HG02798 (cell line): ENCODE measurements at regions not wholly inside any gene's neighbourhood (a gene's known extent, or its start where the extent isn't known, plus 50 kb on each side); places are given as distances from the start of the nearest gene placed in this dataset.

ENCODE experiments used
- ATAC-seq: cut with Tn5 transposase; IDR thresholded peaks from one replicate; pipeline ENCODE4 v1.9.1; 2021; ENCODE audit warnings: mild to moderate bottlenecking; ENCODE audit not compliant: unreplicated experiment, poor library complexity

DNA sequence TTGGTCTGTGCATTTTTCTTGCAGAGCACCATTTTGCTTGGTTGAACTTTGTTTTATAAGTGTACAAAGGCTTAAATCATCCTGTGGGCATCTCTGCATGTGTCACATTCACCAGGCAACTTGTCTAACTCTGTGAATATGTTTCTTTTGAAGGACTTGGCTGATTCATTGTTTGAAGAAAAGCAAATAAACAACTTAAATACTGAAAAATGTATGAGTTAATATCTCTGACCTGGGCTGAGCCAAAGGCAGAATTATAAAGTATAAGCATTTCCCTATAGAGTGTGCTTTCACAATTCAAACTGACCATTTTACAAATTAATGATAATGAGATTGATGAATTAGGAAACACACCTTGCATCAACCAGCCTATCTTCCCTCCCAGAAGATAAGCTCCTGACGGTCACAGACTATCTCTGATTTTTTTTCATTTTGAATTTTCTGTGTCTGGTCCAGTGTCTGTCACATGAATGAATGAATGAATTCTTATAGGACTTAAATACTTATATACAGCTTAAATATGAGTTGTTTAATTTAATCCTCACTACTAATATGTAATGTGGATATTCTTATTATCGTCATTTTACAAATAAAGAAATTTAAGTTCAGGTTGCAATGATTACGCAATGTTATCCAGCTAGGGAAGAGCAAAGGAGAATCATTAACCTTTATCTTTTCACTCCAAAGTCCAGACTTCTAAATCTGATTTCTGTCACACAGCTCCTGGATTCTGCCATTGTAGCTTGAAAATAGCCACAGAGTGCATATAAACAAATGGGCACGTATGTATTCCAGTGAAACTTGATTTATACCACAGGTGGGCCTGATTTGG is 182.0 kb upstream of the PHYHIPL start:
- ATAC-seq: no peak

DNA sequence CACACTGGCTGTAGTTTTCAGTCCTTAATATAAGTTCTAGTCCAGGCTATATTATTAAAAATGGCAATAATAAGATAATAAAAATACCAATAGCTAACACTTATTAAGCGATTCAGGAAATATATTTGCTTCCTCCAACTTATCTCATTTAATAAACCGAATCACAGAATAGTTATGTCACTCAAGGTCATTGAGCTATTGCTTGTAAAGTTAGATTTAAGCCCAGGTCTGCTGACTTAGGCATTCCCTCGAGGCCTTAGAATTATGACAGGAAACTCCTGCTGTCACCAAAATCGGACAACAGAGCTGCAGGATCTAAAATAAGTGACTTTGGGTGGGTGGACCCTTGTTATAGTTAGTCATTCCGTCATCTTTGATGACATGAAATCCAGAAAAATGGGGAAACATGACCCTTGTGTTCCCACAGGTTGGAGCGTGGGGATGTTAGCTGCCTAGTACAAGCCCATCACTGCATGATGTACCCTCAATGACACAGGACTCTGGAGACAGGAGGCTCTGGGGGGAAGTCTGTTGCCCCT is 181.3 kb upstream of the PHYHIPL start:
- ATAC-seq: no peak

DNA sequence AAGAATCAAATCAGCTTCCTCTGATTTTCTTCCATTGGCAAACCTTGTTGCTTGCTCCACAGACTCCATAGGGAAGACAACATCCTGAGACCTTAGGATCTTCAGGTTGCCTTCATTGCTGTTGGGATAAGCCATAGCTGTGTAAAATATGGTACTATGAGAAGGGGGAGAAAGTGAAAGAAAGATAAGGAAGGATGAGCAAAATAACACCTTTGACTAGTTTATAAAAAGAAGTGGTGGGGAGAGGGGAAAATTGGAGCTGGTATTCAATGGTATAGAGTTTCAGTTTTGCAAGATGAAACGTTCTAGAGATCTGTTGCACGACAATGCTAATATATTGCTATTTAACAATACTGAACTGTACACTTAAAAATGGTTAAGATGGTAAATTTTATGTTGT is 180.4 kb upstream of the PHYHIPL start:
- no peak for ATAC-seq

DNA sequence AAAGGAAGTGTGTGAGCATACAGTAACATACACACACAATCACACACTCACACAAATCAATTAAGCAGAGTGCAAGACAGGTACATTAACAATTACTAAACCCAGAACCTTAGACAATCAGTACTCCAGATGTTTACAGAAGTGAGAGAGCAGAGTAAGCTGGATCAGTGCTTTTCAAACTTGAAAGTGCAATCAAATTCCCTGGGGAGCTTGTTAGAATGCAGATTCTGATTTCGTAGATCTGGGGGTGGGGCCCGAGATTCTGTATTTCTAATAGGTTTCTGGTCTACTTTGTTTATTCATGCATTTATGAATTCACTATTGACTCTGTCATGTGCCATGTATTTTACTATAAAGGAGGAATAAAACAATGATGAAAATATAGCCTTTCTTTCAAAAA is 179.6 kb upstream of the PHYHIPL start:
- ATAC-seq: no peak

DNA sequence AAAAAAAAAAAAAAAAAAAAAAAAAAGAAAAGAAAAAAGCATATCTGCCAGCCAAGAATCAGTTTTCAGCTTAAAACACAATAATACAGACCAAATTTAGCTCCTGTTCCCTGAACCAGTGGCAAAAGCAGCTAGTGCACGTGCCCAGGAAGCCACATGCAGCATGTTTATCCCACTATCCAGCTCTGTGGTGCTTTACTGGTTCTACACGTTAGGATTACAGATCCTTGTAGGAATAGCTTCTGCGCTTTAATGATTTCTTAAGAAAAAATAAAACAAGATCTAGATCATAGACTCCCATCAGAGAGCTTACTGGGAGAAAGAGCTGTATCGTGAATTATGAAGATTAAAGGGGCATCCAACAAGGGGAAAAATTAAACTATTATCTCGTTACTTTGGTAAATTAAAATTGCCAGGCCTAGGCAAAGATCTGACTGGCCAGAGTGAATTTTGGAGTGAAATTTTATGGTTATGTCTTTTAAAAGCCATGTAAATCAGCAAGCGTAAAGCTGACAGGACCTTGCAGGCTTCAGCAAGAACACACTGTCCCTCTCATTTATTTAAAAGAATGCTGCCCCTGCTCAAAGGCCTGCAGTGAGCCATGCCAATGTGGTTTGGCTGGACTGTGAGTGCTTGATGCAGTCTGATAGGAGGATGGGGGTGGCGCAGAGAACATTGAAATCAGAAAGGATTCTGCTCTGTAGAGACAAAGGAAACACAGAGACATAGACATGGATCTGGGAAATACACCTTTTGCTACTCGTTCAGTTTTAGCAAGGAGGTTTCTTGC is 177.3 kb upstream of the PHYHIPL start:
- no peak for ATAC-seq

DNA sequence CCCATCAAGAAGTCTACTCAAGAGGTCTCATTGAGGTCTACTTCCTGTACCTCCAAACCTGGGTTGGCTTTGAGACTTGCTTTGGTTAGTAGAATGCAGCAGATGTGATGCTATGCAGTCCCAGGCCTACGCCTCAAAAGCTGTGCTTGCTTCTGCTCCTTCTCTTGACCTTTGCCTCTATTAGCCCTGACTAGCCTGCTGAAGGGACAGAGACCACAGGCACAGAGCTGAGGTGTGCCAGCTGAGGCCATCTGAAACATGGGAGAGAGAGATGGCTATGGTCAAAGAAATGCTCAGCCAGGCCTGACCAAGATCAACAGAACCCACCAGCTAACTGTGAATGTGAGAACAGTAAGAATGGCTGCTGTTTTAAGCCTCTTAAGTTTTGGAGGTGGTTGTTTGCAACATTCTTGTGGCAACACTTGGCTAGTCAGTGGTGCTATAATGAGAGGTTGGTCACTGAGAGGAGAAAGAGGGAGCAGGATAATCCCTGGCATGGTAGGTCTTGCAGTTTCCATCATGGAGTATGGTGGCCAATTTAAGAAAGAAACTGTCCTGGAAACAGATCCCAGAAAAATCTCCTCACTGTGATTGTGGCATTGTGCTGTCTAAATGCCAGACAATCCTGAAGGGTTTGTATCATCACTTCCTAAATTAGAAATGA is 176.1 kb upstream of the PHYHIPL start:
- no peak for ATAC-seq

DNA sequence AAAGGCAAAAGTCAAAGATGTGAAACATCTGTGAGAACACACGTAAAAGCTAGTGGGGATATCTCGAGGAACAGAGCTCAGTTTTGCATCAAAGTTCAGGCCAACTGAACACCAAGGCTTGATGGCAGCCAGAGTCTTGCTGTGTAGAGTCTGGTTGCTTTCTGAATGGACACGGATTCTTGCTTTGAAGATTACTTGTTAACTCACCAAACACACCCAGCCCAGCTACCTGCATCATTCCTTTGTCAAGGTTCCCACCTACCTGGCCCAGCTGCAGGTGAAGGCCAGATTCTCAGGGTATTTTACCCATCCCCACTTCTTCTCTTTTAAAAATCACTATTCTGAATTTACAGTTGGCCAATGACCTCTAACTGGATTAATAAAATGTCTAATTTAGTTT is 174.4 kb upstream of the PHYHIPL start:
- ATAC-seq: no peak

DNA sequence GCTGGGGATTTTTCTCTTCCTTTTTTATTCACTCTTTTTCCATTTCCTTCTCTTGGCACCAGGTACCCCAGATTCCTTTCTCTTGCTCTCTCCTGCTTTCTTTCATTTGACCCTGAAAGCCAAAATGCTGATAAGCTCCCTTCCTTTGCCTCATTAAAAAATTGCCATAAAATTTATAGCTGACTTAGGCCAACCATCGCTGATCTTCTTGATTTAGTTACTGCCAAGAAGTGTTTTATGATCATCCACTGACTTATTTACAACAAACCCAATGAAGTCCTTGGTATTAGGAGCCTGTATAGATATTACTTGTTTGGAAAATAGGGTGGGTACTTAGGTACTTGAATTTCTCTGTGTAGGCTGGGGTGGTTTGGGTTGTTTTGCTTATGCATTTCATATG is 173.2 kb upstream of the PHYHIPL start:
- no peak for ATAC-seq

DNA sequence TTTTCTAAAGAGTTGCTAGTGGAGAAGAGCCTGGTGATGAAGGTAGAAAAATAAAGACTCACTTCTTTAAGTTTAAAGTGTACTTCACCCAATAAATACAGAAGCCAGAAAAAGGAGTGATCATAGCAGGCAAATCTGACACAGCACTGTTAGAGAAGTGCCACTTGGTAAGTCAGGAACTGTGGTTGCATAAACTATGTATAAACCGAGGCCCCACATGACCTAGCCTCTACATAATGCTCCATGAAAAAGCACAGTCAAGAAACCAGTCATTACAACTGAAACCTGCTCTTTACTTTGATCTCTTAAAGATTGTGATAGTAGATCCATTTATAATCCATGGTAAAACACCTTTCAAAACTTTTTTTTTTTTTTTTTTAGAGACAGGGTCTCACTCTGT is 172.1 kb upstream of the PHYHIPL start:
- ATAC-seq: no peak

DNA sequence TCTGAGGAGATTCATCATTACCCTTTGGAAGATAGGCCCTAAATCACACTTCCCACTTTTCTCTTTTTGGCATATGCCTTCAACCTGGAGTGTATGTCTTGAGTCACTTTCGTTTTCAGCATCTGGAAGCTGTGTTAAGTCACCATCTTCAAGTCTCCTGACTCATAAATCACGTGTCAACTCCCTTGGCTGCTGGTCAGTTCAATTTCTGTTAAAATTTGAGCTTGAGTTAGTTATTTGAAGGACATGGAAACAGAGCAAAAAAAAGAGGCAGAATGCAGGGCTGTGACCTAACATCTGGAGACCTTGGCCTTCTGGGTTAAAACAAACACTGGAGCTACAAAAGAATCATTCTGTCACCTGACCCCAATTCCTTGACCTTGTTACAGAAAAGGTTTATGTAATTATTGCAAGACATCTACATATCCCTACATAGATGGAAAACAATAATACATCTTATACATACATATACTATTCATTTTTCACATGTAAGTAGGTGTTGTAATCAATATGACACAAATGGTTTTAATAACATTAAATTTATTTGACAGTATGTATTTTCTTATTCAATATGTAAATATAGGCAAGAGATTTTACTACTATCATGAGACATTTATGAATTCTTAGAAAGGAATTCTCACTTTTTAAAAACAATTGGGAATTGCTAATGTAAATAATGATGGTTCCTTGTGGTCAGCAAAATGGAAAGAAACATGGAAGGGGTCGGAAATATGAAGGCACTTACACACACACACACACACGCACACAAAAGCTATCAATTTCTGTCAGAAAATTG is 169.7 kb upstream of the PHYHIPL start:
- ATAC-seq: peak; percentile 46

DNA sequence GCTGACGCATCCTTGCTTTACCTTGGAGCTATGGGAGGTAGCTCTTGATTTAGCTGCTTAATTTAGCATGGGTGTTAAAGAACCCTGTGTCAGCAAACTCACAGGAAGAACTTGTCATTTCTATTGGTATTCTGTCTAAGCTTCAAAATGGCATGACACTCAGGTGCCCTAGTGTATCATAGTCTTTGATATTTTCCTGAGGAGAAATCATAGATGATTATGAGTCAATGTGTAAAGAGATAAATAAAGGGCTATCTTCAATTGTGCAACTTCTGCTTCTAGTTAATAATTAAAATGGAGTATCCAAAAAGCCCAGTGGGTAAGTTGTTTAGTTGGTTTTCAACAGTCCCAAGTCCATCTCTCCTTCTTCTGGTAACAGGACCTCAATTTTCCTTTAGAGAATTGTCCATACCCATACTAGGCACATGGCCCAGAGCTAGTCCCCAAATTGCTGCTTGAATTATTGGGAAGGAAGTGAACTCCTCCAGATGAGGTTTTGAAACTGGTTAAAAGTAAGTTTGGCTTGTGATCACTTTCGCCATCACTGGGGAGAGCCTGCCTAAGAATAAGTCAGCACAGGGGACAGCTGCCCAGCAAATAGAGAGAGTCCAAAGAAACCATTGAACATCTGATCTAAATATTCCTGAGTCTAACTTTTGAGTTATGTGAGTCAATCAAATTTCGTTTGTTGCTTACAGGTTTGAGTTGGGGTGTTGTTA is 169.0 kb upstream of the PHYHIPL start:
- ATAC-seq: no peak

DNA sequence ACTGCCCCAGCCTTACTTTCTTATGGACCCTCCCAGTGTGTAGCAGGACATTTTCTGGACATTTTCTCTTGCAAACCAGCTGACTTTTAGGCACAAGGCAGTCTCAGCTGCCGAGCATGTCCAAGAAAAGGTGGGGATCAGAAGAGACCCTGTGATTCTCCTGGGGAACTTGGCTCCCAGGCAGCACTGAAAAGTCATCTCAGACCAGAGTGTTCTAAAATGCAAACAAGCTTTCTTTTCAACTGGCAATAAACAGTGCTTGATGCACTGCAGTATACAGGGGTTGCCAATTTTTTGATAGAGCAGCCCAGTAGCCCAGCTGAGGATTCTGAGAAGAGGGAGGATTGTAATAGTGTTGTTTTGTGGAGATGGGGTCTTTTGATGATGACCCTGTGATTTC is 168.0 kb upstream of the PHYHIPL start:
- ATAC-seq: no peak

DNA sequence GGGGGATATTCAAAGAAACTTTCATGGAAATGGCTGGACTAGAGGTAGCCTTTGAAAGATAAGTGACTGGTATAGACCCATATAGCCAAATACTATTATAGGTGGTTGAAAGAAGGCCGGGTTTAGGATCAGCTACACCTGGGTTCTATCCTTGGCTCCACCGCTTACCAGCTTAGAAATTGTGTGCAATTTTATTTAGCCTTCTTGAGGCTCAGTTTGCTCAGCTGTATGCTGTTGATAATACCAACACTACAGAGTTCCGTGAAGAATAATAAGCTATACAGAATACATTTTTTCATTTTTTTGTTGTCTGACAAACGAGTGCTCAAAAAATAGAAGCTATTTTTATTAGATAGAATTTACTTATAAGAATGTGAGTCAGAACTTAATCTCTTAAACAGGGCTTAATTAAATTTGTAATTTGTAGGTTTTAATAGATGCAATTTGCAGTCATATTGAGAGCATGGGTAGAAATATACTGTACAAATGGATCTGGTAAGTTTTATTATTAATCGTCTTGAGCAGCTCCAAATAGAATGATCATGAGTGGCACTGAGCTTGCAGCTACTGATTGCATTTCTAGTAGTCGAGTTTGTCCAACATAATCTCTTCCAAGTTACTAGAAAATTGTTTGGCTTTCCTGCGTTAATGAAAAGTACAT is 164.3 kb upstream of the PHYHIPL start:
- ATAC-seq: no peak

DNA sequence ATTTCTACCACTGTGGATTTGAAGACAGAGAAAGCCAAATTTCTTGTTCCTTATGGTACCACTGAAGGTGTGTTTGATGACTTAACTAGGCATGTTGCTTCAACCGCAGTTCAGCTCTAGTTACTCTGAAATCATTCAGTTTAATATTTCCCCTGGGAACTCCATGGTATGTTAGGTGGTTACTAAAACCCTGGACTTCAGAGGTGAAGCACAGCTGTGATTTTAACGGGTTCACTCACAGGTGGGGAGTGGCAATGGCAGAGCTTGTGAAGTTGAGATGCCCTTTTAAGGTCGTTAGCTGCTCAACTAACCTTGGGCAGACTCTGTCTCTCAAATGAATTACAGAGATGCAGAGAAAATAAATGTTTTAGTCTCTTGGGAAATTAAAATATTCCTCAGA is 163.6 kb upstream of the PHYHIPL start:
- ATAC-seq: no peak

DNA sequence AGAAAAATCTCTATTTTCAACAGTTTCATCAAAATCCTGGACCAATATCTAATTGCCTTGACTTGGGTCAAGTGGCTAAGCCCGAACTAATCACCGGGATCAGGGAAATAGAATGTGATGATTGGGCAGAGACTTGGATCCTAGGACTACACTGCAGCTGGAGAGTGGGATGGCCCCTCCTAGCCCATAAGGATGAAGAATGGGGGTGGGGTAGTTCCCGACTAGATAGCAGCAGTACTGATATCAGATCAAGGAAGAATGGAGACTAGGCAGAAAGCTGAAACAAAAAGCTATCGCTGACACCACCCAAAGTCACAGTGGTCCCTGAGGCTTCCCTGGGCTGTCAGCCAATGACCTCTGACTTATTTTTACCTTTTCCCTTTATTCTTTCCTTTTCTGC is 160.4 kb upstream of the PHYHIPL start:
- no peak for ATAC-seq

DNA sequence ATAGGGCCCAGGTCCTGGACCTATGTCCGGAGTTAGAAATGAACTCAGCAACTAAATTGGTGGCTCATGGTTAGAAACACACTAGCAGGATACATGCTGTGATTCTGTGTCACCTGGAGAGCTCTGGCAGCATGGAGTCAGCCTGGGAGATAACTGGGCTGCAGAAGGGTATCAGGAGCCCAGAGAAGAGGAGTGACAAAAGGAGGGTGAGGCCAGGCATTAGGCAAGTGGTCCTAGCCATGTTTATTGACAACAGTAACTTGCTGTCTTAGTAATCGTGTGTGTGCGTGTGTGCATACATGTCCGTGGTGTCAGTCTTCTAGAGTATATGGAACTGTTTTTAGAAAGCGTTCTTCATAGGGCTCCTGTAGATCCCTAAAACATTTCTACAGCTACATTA is 157.5 kb upstream of the PHYHIPL start:
- no peak for ATAC-seq

DNA sequence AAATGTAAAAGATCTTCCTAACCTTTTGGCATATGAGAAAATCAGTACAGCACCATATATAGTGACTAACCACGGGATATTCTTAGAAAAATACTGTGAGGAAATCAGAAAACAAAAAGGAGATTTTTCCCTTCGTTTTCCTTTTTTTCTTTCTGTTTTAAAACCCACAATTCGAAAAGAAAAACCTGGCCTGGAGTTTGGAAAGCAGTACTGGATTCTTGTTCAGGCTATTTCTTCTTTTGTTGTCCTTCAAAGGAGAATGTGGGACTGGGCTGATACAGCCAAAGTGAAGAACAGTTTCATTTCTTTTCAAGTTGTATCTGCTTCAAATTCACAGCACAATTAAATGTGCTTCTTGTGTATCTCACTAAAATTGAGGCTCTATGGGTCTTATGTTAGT is 156.8 kb upstream of the PHYHIPL start:
- no peak for ATAC-seq

DNA sequence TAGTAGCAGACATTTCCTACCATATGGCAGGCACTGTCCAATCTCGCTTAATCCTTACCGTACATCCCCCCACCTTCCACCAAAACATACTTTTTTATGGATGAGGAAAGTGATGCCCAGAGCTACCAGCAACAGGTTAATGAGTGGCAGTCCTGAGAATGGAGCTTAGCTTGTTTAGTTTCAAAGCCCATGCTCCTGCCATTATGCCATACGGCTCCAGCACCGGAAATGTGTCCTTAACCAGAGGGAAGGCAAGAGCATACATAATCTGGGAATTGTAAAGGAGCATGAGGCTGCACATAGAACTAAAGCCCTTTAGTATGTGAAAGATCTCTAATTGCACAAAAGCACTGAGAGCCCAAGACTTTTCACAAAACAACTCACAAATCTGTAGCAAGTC is 155.9 kb upstream of the PHYHIPL start:
- ATAC-seq: no peak
